SK-N-DZ (cell line): ENCODE measurements at regions not wholly inside any gene's neighbourhood (a gene's known extent, or its start where the extent isn't known, plus 50 kb on each side); places are given as distances from the start of the nearest gene placed in this dataset.

Source experiments
- DNase-seq: peaks from one replicate; pipeline ENCODE4 v3.0.0-alpha.2; 2015; ENCODE audit warnings: low spot score

GRCh38 chr22:27219036-27219435, 561.6 kb downstream of the MIAT start:
- no peak for DNase-seq

GRCh38 chr22:27220339-27220738, 563.0 kb downstream of the MIAT start:
- no peak for DNase-seq

GRCh38 chr22:27222178-27222577, 564.8 kb downstream of the MIAT start:
- DNase-seq = no peak

- no peak for DNase-seq
Measured at GRCh38 chr22:27223317-27224177, 566.2 kb downstream of the MIAT start.

- no peak for DNase-seq
Measured at GRCh38 chr22:27224485-27225374, 567.3 kb downstream of the MIAT start.

- no peak for DNase-seq
Measured at GRCh38 chr22:27226666-27227065, 569.3 kb downstream of the MIAT start.

GRCh38 chr22:27228771-27229170, 571.4 kb downstream of the MIAT start:
- no peak for DNase-seq

GRCh38 chr22:27230189-27230588, 571.4 kb downstream of the MN1 start:
- no peak for DNase-seq

GRCh38 chr22:27231266-27231665, 570.3 kb downstream of the MN1 start:
- no peak for DNase-seq

GRCh38 chr22:27232077-27232476, 569.5 kb downstream of the MN1 start:
- DNase-seq = no peak

- no peak for DNase-seq
Measured at GRCh38 chr22:27237080-27237741, 564.3 kb downstream of the MN1 start.

GRCh38 chr22:27238935-27239510, 562.5 kb downstream of the MN1 start:
- DNase-seq = no peak

- no peak for DNase-seq
Measured at GRCh38 chr22:27239520-27239919, 562.0 kb downstream of the MN1 start.

- no peak for DNase-seq
Measured at GRCh38 chr22:27240298-27241075, 561.1 kb downstream of the MN1 start.

GRCh38 chr22:27241430-27242321, 559.9 kb downstream of the MN1 start:
- no peak for DNase-seq

- no peak for DNase-seq
Measured at GRCh38 chr22:27242474-27242873, 559.1 kb downstream of the MN1 start.

GRCh38 chr22:27242917-27243589, 558.5 kb downstream of the MN1 start:
- DNase-seq = no peak

- DNase-seq = no peak
Measured at GRCh38 chr22:27244328-27244727, 557.2 kb downstream of the MN1 start.

- no peak for DNase-seq
Measured at GRCh38 chr22:27245056-27245455, 556.5 kb downstream of the MN1 start.
